ENCODE measurements at regions not wholly inside any gene's neighbourhood (a gene's known extent, or its start where the extent isn't known, plus 50 kb on each side); places are given as distances from the start of the nearest gene placed in this dataset.
A peak's percentile ranks its signal among the peaks of the same experiment; 100 is the strongest.

- Histone ChIP-seq H3K9me3 (peaks cover 0 to 6% (median 0%) of the 10 kb centered on the region in 11 donors), H3K4me3 (no peak overlapping the region), H3K27ac (peak overlapping the region in 3 of 10 donors; percentile 22 to 47 (median 25)), H3K36me3 (no peaks in the 10 kb centered on the region), H3K4me1 (peaks cover 0 to 43% (median 19%) of the 10 kb centered on the region in 9 donors), H3K27me3 (peaks cover 0 to 36% (median 0%) of the 10 kb centered on the region in 7 donors)
- peak; percentile 15 to 71 (median 61) for TF ChIP-seq CTCF (IDR thresholded peaks at IDR 0.05)
- WGBS, 2 donors: 9 to 11% methylated on average over 19 of the region's 19 CpGs
- intact Hi-C loops (cut with DNase I): loop anchor here in 9 of 10 donors (5.0 to 10.0 kb wide), 11 partner anchors 56 to 734 kb away; partner anchors contain the start of gene BCOR (in 1 of the 9)
- DNase-seq (peak; percentile 59 to 67), ATAC-seq (peak; percentile 67 to 86 (median 83))
Measured at GRCh38 chrX:39730662-39731329, 367.0 kb downstream of the BCOR start.

- no peak for TF ChIP-seq CTCF (IDR thresholded peaks at IDR 0.05)
- 47 to 63% methylated on average over 6 of the region's 6 CpGs for WGBS, 2 donors
- Histone ChIP-seq H3K4me3 (no peak overlapping the region), H3K9me3 (peaks cover 0 to 6% (median 0%) of the 10 kb centered on the region in 11 donors), H3K27ac (peak overlapping the region in 3 of 10 donors; percentile 22 to 47 (median 25)), H3K27me3 (peaks cover 0 to 36% (median 0%) of the 10 kb centered on the region in 7 donors), H3K36me3 (no peaks in the 10 kb centered on the region), H3K4me1 (peaks cover 0 to 48% (median 24%) of the 10 kb centered on the region in 9 donors)
- intact Hi-C loops (cut with DNase I): loop anchor here in 9 of 10 donors (5.0 to 10.0 kb wide), 11 partner anchors 56 to 734 kb away; partner anchors contain the start of gene BCOR (in 1 of the 9)
- DNase-seq (no peak), ATAC-seq (no peak)
Measured at GRCh38 chrX:39731330-39731667, 366.5 kb downstream of the BCOR start.

- peaks cover 0 to 6% (median 0%) of the 10 kb centered on the region in 11 donors for H3K9me3 ChIP-seq
- 70 to 76% methylated on average over 4 of the region's 4 CpGs for WGBS, 2 donors
- TF ChIP-seq CTCF (IDR thresholded peaks at IDR 0.05): no peak
- intact Hi-C loops (cut with DNase I): loop anchor here in 9 of 10 donors (5.0 to 10.0 kb wide), 11 partner anchors 57 to 733 kb away; partner anchors contain the start of gene BCOR (in 1 of the 9)
- H3K27me3 ChIP-seq: peaks cover 0 to 36% (median 0%) of the 10 kb centered on the region in 7 donors
- H3K4me3 ChIP-seq: no peak overlapping the region
- H3K36me3 ChIP-seq: no peaks in the 10 kb centered on the region
- H3K27ac ChIP-seq: no peak overlapping the region
- ATAC-seq (no peak), DNase-seq (no peak)
- peaks cover 0 to 53% (median 24%) of the 10 kb centered on the region in 9 donors for H3K4me1 ChIP-seq
Measured at GRCh38 chrX:39731735-39732134, 366.0 kb downstream of the BCOR start.

- intact Hi-C loops (cut with DNase I): loop anchor here in 9 of 10 donors (5.0 to 10.0 kb wide), 11 partner anchors 59 to 731 kb away; partner anchors contain the start of gene BCOR (in 1 of the 9)
- H3K4me3 ChIP-seq: no peak overlapping the region
- H3K4me1 ChIP-seq: peaks cover 0 to 40% (median 17%) of the 10 kb centered on the region in 9 donors
- no peak for TF ChIP-seq CTCF (IDR thresholded peaks at IDR 0.05)
- no peak overlapping the region for H3K27ac ChIP-seq
- 100% methylated on average over 1 of the region's 1 CpG for WGBS, 2 donors
- DNase-seq (no peak), ATAC-seq (no peak)
- H3K9me3 ChIP-seq: peaks cover 0 to 3% (median 0%) of the 10 kb centered on the region in 11 donors
- H3K27me3 ChIP-seq: peaks cover 0 to 30% (median 0%) of the 10 kb centered on the region in 7 donors
- no peaks in the 10 kb centered on the region for H3K36me3 ChIP-seq
Measured at GRCh38 chrX:39733745-39734144, 364.0 kb downstream of the BCOR start.

All from heart right ventricle (tissue), 16 donors.